Activated CD8-positive, alpha-beta T cell treated with anti-CD3 and anti-CD28 coated beads, Interleukin-2, amount 10 ng/mL, durations not matched to agents 7 days and 5 days (primary cell): ENCODE measurements at regions not wholly inside any gene's neighbourhood (a gene's known extent, or its start where the extent isn't known, plus 50 kb on each side); places are given as distances from the start of the nearest gene placed in this dataset.

Source experiments
- ATAC-seq: fragments of 150-1000 bp; cut with Tn5 transposase; one replicate; pipeline ENCODE4 v1.10.0; 2021; ENCODE audit warnings: moderate library complexity
- CTCF ChIA-PET: fragments of 350-600 bp; sonication (Branson Sonifier 250); formaldehyde crosslinking; loops from one replicate; lab custom pipeline; 2021; ENCODE audit warnings: antibody characterized with exemption; lab: Charles Lee
- POLR2A ChIA-PET: fragments of 350-600 bp; sonication (Branson Sonifier 250); formaldehyde crosslinking; loops from one replicate; lab custom pipeline; 2021; ENCODE audit warnings: antibody characterized with exemption; lab: Charles Lee
- DNase-seq: peaks from one replicate; pipeline ENCODE4 v3.0.0-alpha.2; 2020
- H3K27ac Mint-ChIP-seq: one replicate; pipeline ENCODE4 v1.8.0; 2021; ENCODE audit warnings: mild to moderate bottlenecking, mixed read lengths
- H3K27me3 Mint-ChIP-seq: one replicate; pipeline ENCODE4 v1.8.0; 2021; ENCODE audit warnings: low read depth, mixed read lengths
- H3K36me3 Mint-ChIP-seq: one replicate; pipeline ENCODE4 v1.8.0; 2021; ENCODE audit warnings: low read depth, mixed read lengths
- H3K4me1 Mint-ChIP-seq: one replicate; pipeline ENCODE4 v1.8.0; 2021; ENCODE audit warnings: low read depth, mixed read lengths
- H3K4me3 Mint-ChIP-seq: one replicate; pipeline ENCODE4 v1.8.0; 2021; ENCODE audit warnings: mild to moderate bottlenecking, mixed read lengths
- H3K9me3 Mint-ChIP-seq: one replicate; pipeline ENCODE4 v1.8.0; 2022; ENCODE audit warnings: mixed read lengths; ENCODE audit not compliant: insufficient read depth

- ATAC-seq (no peak), DNase-seq (no peak)
- H3K4me1 Mint-ChIP-seq = no peaks in the 10 kb centered on the region
- no peak overlapping the region for H3K4me3 Mint-ChIP-seq
- POLR2A ChIA-PET = interaction anchor here (0.5 kb wide), 1 partner anchor 22 kb away, joined by 5 read pairs; no protein-coding TSS in a partner anchor
- peaks cover 2% of the 10 kb centered on the region for H3K27me3 Mint-ChIP-seq
- H3K27ac Mint-ChIP-seq = no peak overlapping the region
- CTCF ChIA-PET = no interaction called here
- H3K9me3 Mint-ChIP-seq = no peaks in the 10 kb centered on the region
- H3K36me3 Mint-ChIP-seq = no peaks in the 10 kb centered on the region
Observed at GRCh38 chr6:90835596-90836212, 248.8 kb upstream of the MAP3K7 start.

- Mint-ChIP-seq H3K27me3 (peaks cover 3% of the 10 kb centered on the region), H3K4me1 (no peaks in the 10 kb centered on the region), H3K9me3 (no peaks in the 10 kb centered on the region), H3K4me3 (no peak overlapping the region), H3K36me3 (no peaks in the 10 kb centered on the region), H3K27ac (no peak overlapping the region)
- ChIA-PET POLR2A (no interaction called here), CTCF (no interaction called here)
- DNase-seq = no peak
- ATAC-seq = no peak
Observed at GRCh38 chr6:90829311-90829710, 242.4 kb upstream of the MAP3K7 start.

- Mint-ChIP-seq H3K27ac (no peak overlapping the region), H3K9me3 (no peaks in the 10 kb centered on the region), H3K4me1 (no peaks in the 10 kb centered on the region), H3K27me3 (peaks cover 2% of the 10 kb centered on the region), H3K36me3 (no peaks in the 10 kb centered on the region), H3K4me3 (no peak overlapping the region)
- ATAC-seq (no peak), DNase-seq (no peak)
- ChIA-PET CTCF (no interaction called here), POLR2A (no interaction called here)
Observed at GRCh38 chr6:90820436-90820835, 233.6 kb upstream of the MAP3K7 start.

DNA sequence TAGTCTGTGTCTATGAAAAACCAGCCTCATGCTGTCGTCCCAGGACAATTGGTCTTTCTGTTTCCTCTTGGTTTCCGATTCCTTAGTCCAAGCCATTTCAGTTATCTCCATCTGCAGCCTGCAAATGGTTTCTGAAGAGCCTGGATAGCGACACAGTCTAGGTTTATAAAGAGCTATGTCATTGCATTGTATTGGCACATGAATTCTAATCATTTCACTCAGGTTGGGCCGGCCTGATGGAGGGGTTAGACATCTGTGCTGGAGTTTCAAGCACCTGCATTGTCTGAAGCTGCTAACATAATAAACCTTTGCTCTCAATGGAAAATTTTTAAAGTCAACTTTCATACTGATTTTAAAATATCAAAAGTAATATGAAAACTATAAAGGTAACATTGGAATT is 232.6 kb upstream of the MAP3K7 start:
- Mint-ChIP-seq H3K4me1 (no peaks in the 10 kb centered on the region), H3K27me3 (peaks cover 2% of the 10 kb centered on the region), H3K9me3 (no peaks in the 10 kb centered on the region), H3K27ac (no peak overlapping the region), H3K36me3 (no peaks in the 10 kb centered on the region), H3K4me3 (no peak overlapping the region)
- ATAC-seq (no peak), DNase-seq (no peak)
- ChIA-PET CTCF (no interaction called here), POLR2A (no interaction called here)

DNA sequence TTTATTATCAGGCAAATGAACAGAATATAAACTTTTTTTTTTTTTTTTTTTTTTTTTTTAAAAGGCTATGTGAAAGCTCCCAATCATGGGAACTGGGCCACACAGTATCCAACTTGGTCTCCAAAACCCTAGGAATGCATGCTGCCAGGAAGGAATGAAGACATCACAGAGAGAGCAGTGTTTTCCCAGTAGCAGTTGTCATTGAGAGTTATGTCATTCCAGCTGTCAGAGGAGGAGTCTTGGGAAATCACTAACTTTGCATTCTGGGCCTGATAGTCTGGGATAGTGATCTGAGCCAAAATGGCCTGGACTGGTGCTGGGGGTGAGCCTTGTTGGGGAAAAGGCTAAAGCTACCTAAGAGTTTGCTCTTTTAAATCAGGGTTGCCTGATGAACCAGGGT is 231.3 kb upstream of the MAP3K7 start:
- H3K4me3 Mint-ChIP-seq = no peak overlapping the region
- no peaks in the 10 kb centered on the region for H3K9me3 Mint-ChIP-seq
- H3K27ac Mint-ChIP-seq = no peak overlapping the region
- H3K4me1 Mint-ChIP-seq = no peaks in the 10 kb centered on the region
- H3K36me3 Mint-ChIP-seq = no peaks in the 10 kb centered on the region
- no peak for ATAC-seq
- POLR2A ChIA-PET = no interaction called here
- H3K27me3 Mint-ChIP-seq = no peaks in the 10 kb centered on the region
- no peak for DNase-seq
- CTCF ChIA-PET = no interaction called here

GRCh38 chr6:90816764-90817163 is 229.9 kb upstream of the MAP3K7 start:
- ChIA-PET CTCF (no interaction called here), POLR2A (no interaction called here)
- Mint-ChIP-seq H3K27ac (no peak overlapping the region), H3K36me3 (no peaks in the 10 kb centered on the region), H3K4me3 (no peak overlapping the region), H3K27me3 (no peaks in the 10 kb centered on the region), H3K9me3 (no peaks in the 10 kb centered on the region), H3K4me1 (no peaks in the 10 kb centered on the region)
- ATAC-seq (no peak), DNase-seq (no peak)

DNA sequence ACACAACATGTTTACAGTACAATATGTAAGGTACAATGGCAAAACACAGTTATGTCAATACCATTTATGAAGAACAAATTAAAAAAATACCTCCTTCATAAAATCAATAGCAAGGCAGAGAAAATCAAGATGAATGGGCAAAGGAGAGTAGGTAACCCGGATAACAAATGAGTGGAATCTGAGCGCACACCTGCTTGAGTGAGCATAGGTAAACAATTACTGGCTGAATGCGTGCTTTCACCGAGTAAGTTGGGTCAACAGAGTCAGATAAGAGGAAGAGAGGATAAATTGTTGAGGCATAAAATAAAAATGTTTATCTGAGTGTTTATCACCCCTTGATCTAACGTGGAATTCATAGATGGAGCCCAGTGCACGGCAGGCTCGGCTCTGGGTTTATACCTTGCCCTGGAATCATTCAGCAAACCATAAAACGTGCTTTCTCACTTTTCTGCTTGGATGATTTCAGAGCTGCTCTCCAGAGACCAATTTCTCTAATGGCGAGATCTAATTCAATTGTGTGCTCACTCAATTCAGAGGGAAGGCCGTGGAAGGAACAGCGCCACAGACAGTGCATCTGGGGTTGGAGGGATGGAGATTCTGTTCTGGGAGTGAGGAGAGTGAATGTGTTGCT is 224.8 kb upstream of the MAP3K7 start:
- H3K27ac Mint-ChIP-seq = no peak overlapping the region
- POLR2A ChIA-PET = no interaction called here
- ATAC-seq (no peak), DNase-seq (no peak)
- H3K4me1 Mint-ChIP-seq = no peaks in the 10 kb centered on the region
- H3K36me3 Mint-ChIP-seq = no peaks in the 10 kb centered on the region
- no peak overlapping the region for H3K4me3 Mint-ChIP-seq
- CTCF ChIA-PET = no interaction called here
- H3K9me3 Mint-ChIP-seq = no peaks in the 10 kb centered on the region
- H3K27me3 Mint-ChIP-seq = no peaks in the 10 kb centered on the region

- Mint-ChIP-seq H3K4me3 (no peak overlapping the region), H3K27me3 (peaks cover 3% of the 10 kb centered on the region), H3K36me3 (no peaks in the 10 kb centered on the region), H3K4me1 (no peaks in the 10 kb centered on the region), H3K9me3 (no peaks in the 10 kb centered on the region), H3K27ac (no peak overlapping the region)
- ATAC-seq (no peak), DNase-seq (no peak)
- ChIA-PET CTCF (no interaction called here), POLR2A (no interaction called here)
Observed at GRCh38 chr6:90809035-90809434, 222.2 kb upstream of the MAP3K7 start.

- CTCF ChIA-PET = no interaction called here
- H3K4me3 Mint-ChIP-seq = no peak overlapping the region
- POLR2A ChIA-PET = no interaction called here
- no peaks in the 10 kb centered on the region for H3K9me3 Mint-ChIP-seq
- no peaks in the 10 kb centered on the region for H3K36me3 Mint-ChIP-seq
- H3K27ac Mint-ChIP-seq = no peak overlapping the region
- DNase-seq (no peak), ATAC-seq (no peak)
- H3K4me1 Mint-ChIP-seq = no peaks in the 10 kb centered on the region
- peaks cover 3% of the 10 kb centered on the region for H3K27me3 Mint-ChIP-seq
Observed at GRCh38 chr6:90807791-90808701, 221.2 kb upstream of the MAP3K7 start.

GRCh38 chr6:90805619-90806155 is 218.8 kb upstream of the MAP3K7 start:
- Mint-ChIP-seq H3K4me1 (no peaks in the 10 kb centered on the region), H3K27me3 (peaks cover 3% of the 10 kb centered on the region), H3K36me3 (no peaks in the 10 kb centered on the region), H3K9me3 (no peaks in the 10 kb centered on the region), H3K4me3 (no peak overlapping the region), H3K27ac (no peak overlapping the region)
- DNase-seq (no peak), ATAC-seq (no peak)
- CTCF ChIA-PET = no interaction called here
- POLR2A ChIA-PET = no interaction called here

DNA sequence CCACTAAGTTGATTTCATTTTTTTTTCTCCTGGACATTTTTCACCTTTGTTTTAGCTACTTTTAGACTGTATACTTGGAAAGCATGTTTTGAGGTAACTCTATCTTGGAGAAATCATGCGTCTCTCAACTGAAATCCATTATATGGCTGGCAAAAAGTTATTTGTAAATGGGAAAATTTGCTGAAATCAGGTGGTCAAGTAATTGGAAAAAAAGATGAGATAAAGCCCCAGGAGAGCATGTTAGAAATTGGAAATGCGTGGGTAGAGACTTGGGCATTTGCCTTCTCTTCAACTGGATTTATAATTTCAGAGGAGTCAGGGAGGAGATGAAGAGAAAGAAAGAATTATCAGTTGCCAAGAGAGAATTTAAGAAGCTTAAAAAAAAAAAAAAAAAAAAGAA is 217.1 kb upstream of the MAP3K7 start:
- Mint-ChIP-seq H3K4me3 (no peak overlapping the region), H3K36me3 (no peaks in the 10 kb centered on the region), H3K4me1 (no peaks in the 10 kb centered on the region), H3K9me3 (no peaks in the 10 kb centered on the region), H3K27ac (no peak overlapping the region), H3K27me3 (peaks cover 3% of the 10 kb centered on the region)
- ATAC-seq = no peak
- CTCF ChIA-PET = no interaction called here
- DNase-seq = no peak
- POLR2A ChIA-PET = no interaction called here

- ChIA-PET POLR2A (interaction anchor here (0.9 kb wide), 1 partner anchor 11 kb away, joined by 4 read pairs; no protein-coding TSS in a partner anchor), CTCF (no interaction called here)
- Mint-ChIP-seq H3K27me3 (no peaks in the 10 kb centered on the region), H3K4me1 (no peaks in the 10 kb centered on the region), H3K9me3 (no peaks in the 10 kb centered on the region), H3K4me3 (no peak overlapping the region), H3K27ac (no peak overlapping the region), H3K36me3 (no peaks in the 10 kb centered on the region)
- DNase-seq = no peak
- no peak for ATAC-seq
Observed at GRCh38 chr6:90795078-90795477, 208.2 kb upstream of the MAP3K7 start.
